PC-9 (cell line): ENCODE measurements at regions not wholly inside any gene's neighbourhood (a gene's known extent, or its start where the extent isn't known, plus 50 kb on each side); places are given as distances from the start of the nearest gene placed in this dataset.

ENCODE experiments used
- EZH2 ChIP-seq: fragments of 200-600 bp; sonication (generic); IDR thresholded peaks from 2 replicates; pipeline ENCODE4 v1.8.0; 2017; ENCODE audit warnings: antibody characterized with exemption, low read depth
- TF ChIP-seq, protein P1 (sequence below): fragments of 200-600 bp; sonication (generic); conservative IDR thresholded peaks from 2 replicates; pipeline ENCODE4 v1.6.1; 2017; ENCODE audit warnings: mixed run types, antibody characterized with exemption, mild to moderate bottlenecking, moderate library complexity

DNA sequence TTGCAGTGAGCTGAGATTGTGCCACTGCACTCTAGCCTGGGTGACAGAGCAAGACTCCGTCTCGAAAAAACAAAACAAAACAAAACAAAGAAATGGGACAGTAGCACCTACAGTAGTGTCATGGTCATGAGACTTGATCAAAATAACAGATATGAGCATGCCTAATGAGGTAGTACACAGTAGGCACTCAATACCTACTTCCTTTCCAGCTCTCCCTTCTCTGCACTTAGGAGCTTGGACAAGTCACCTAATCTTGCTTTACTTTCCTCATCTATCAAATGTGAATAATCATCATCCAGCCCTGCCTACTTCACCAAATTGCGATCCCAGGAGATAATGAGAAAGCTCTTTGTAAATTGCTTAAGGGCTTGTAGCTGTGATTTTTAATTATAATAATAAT is 55.4 kb upstream of the EPB41L1 start:
- TF ChIP-seq, protein P1, sequence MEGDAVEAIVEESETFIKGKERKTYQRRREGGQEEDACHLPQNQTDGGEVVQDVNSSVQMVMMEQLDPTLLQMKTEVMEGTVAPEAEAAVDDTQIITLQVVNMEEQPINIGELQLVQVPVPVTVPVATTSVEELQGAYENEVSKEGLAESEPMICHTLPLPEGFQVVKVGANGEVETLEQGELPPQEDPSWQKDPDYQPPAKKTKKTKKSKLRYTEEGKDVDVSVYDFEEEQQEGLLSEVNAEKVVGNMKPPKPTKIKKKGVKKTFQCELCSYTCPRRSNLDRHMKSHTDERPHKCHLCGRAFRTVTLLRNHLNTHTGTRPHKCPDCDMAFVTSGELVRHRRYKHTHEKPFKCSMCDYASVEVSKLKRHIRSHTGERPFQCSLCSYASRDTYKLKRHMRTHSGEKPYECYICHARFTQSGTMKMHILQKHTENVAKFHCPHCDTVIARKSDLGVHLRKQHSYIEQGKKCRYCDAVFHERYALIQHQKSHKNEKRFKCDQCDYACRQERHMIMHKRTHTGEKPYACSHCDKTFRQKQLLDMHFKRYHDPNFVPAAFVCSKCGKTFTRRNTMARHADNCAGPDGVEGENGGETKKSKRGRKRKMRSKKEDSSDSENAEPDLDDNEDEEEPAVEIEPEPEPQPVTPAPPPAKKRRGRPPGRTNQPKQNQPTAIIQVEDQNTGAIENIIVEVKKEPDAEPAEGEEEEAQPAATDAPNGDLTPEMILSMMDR = no peak
- TF ChIP-seq EZH2 = no peak
